Vagina (tissue), 2 donors: ENCODE measurements at regions not wholly inside any gene's neighbourhood (a gene's known extent, or its start where the extent isn't known, plus 50 kb on each side); places are given as distances from the start of the nearest gene placed in this dataset.

ENCODE experiments used
- DNase-seq, 2 donors: peaks; one replicate each; pipeline ENCODE4 v3.0.0-alpha.2; 2017; ENCODE audit errors: extremely low spot score in 2 of 2
- H3K27ac ChIP-seq: fragments of 200-600 bp; sonication (generic); one replicate; pipeline ENCODE4 v1.5.1; 2019
- H3K27me3 ChIP-seq: fragments of 200-600 bp; sonication (generic); one replicate; pipeline ENCODE4 v1.5.1; 2019
- H3K36me3 ChIP-seq, 2 donors: fragments of 200-600 bp; sonication (generic); one replicate each; pipeline ENCODE4 v1.5.1; 2017 to 2019
- H3K4me1 ChIP-seq: fragments of 200-600 bp; sonication (generic); one replicate; pipeline ENCODE4 v1.5.1; 2019
- H3K4me3 ChIP-seq, 2 donors: fragments of 200-600 bp; sonication (generic); 1 replicate in 1 of 2; 2 replicates in 1 of 2; pipeline ENCODE4 v1.5.1; 2016 to 2019
- H3K9me3 ChIP-seq: fragments of 200-600 bp; sonication (generic); one replicate; pipeline ENCODE4 v1.5.1; 2019
- POLR2A ChIP-seq, 2 donors: fragments of 450-650 bp; IDR thresholded peaks; one replicate each; pipeline ENCODE4 v1.6.1; 2017; ENCODE audit warnings: antibody characterized with exemption in 2 of 2, mild to moderate bottlenecking in 2 of 2, moderate library complexity in 2 of 2
- POLR2AphosphoS5 ChIP-seq, 2 donors: sonication (generic); formaldehyde crosslinking; IDR thresholded peaks; one replicate each; pipeline ENCODE4 v1.9.0; 2017; ENCODE audit warnings: antibody characterized with exemption in 2 of 2, mild to moderate bottlenecking in 2 of 2, low read depth in 1 of 2; ENCODE audit not compliant: insufficient read depth in 1 of 2
- intact Hi-C: fragments of 100-400 bp; cut with DNase I; formaldehyde crosslinking; loops from one replicate; pipeline ENCODE4 v1.15.1; 2023
- TF ChIP-seq, protein P1 (sequence below), 3 experiments: fragments of 450-650 bp in 2 of 3; fragments of 200-600 bp in 1 of 3; sonication (generic) in 1 of 3; IDR thresholded peaks; one replicate each; pipeline ENCODE4 v1.5.1; 2017 to 2019; ENCODE audit warnings: antibody characterized with exemption in 3 of 3, mild to moderate bottlenecking in 2 of 3, moderate library complexity in 2 of 3

DNA sequence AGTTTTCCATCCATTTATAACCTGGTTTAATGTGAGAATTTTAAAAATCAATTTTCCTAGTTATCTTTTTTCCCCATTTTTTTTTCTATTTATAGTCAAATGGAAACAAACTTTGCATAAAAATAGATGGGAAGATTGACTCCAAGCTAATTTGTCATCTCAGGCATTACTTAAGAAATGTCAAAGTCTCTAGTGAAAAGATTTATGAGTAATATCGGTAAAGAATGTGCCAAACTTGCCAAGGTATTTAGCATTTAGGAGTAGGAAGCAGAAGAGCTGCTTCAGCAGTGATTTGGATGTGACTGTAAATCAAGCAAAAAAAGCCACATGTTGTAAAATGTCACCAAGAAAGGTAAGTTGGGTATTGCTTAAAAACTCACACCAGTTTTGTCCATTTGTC lies 108.6 kb downstream of the LACC1 start:
- Histone ChIP-seq H3K27me3 (no peaks in the 10 kb centered on the region), H3K9me3 (no peaks in the 10 kb centered on the region), H3K4me1 (no peaks in the 10 kb centered on the region), H3K36me3 (no peaks in the 10 kb centered on the region), H3K27ac (no peak overlapping the region), H3K4me3 (no peak overlapping the region)
- no peak for DNase-seq
- TF ChIP-seq POLR2A (IDR thresholded peaks at IDR 0.05) (no peak), POLR2AphosphoS5 (IDR thresholded peaks at IDR 0.05; ENCODE audit: insufficient read depth in 1 of 2, low read depth in 1 of 2) (no peak)
- TF ChIP-seq, protein P1, sequence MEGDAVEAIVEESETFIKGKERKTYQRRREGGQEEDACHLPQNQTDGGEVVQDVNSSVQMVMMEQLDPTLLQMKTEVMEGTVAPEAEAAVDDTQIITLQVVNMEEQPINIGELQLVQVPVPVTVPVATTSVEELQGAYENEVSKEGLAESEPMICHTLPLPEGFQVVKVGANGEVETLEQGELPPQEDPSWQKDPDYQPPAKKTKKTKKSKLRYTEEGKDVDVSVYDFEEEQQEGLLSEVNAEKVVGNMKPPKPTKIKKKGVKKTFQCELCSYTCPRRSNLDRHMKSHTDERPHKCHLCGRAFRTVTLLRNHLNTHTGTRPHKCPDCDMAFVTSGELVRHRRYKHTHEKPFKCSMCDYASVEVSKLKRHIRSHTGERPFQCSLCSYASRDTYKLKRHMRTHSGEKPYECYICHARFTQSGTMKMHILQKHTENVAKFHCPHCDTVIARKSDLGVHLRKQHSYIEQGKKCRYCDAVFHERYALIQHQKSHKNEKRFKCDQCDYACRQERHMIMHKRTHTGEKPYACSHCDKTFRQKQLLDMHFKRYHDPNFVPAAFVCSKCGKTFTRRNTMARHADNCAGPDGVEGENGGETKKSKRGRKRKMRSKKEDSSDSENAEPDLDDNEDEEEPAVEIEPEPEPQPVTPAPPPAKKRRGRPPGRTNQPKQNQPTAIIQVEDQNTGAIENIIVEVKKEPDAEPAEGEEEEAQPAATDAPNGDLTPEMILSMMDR (IDR thresholded peaks at IDR 0.05), result no peak
- intact Hi-C loops, result no loop called here

DNA sequence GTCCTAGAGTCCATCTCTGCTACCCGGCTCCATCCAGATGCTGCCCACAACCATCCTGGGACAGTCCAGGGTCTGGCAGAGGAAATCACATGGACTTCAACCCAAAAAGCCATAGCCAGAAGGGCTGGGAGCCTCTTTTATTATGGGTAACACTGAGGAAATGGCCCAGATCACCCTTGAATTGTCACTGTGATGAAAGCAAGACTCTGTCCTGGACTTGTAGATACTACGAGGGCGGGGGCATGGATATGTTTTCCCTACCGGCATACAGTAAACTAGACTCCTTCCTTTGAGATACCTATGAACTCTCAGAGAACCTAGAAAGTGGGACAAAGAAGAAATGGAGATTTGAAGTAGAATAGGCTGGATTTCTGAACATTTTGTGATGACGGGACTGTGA lies 110.3 kb downstream of the LACC1 start:
- H3K4me3 ChIP-seq, result no peak overlapping the region
- TF ChIP-seq POLR2A (IDR thresholded peaks at IDR 0.05), result no peak
- DNase-seq, result no peak
- H3K27ac ChIP-seq, result no peak overlapping the region
- no peaks in the 10 kb centered on the region for H3K27me3 ChIP-seq
- H3K36me3 ChIP-seq, result no peaks in the 10 kb centered on the region
- H3K9me3 ChIP-seq, result no peaks in the 10 kb centered on the region
- no peaks in the 10 kb centered on the region for H3K4me1 ChIP-seq
- intact Hi-C loops, result no loop called here

DNA sequence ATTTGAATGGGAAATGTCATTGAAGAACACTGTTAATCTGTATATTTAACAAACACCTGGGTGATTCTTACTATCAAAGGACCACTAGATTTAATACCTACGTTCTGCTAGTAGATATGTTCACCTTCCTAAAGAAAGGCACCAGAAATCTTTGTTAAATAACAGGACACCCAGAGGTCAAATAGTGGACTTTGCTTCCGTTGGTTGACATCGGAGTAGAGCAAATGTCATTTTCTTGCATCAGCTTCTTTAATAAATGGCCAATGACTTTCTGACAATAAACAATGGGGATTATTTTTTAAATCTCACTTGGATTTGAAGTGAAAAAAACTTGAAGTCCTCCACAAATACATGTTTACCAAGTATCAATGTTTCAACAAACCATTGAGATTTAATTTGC lies 111.1 kb downstream of the LACC1 start:
- no peaks in the 10 kb centered on the region for H3K9me3 ChIP-seq
- intact Hi-C loops, result no loop called here

DNA sequence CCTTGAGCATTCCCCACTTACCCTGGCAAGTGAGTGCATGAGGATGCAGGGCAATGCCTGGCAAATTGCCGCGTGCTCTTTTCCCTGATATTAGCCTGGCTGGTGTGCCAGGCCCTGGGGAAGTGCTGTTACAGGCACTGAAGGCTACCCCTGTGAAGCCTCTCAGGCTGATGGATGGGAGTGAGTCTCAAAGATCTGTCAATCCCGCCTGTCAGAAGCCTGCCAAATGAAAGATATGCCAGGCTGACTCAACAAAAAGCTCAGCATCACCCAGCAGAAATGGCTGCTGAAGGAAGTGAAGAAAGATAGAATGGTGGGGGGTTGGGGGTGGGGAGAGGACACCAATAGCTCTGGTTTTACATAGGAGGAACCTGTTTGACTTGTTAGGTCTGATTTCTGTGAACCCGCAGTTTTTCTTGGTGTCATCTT lies 112.1 kb downstream of the LACC1 start:
- TF ChIP-seq POLR2AphosphoS5 (IDR thresholded peaks at IDR 0.05; ENCODE audit: insufficient read depth in 1 of 2, low read depth in 1 of 2) (no peak), POLR2A (IDR thresholded peaks at IDR 0.05) (no peak)
- TF ChIP-seq, protein P1 (IDR thresholded peaks at IDR 0.05), result no peak
- Histone ChIP-seq H3K36me3 (no peaks in the 10 kb centered on the region), H3K27me3 (no peaks in the 10 kb centered on the region), H3K9me3 (no peaks in the 10 kb centered on the region), H3K4me3 (no peak overlapping the region), H3K27ac (no peak overlapping the region), H3K4me1 (no peaks in the 10 kb centered on the region)
- intact Hi-C loops, result no loop called here
- no peak for DNase-seq

More for the DNA sequence above, 111.1 kb downstream of the LACC1 start:
- H3K4me3 ChIP-seq, result no peak overlapping the region
- no peak overlapping the region for H3K27ac ChIP-seq
- H3K4me1 ChIP-seq, result no peaks in the 10 kb centered on the region
- TF ChIP-seq, protein P1 (IDR thresholded peaks at IDR 0.05), result no peak
- TF ChIP-seq POLR2AphosphoS5 (IDR thresholded peaks at IDR 0.05; ENCODE audit: insufficient read depth in 1 of 2, low read depth in 1 of 2), result no peak
- TF ChIP-seq POLR2A (IDR thresholded peaks at IDR 0.05), result no peak
- no peaks in the 10 kb centered on the region for H3K27me3 ChIP-seq
- DNase-seq, result no peak
- no peaks in the 10 kb centered on the region for H3K36me3 ChIP-seq

DNA sequence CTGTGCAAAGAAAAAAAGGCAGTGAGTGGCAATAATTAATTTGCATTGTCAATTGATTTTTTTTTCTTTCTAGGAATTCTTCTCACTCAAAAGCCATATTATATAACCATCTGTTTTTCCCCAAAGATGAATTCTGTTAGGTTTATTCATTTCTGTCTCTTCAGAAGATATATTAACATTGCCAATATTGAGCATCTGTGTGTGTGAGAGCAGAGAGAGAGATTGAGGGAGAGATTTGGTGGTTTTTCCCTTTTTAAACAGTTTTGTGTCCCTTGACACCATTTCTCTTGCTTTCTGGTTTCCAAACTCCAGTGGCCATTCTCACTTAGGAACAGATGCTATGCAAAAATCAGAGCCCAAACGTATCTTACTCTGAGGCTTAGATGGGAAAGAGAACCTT lies 112.5 kb downstream of the LACC1 start:
- intact Hi-C loops, result no loop called here
- Histone ChIP-seq H3K4me1 (no peaks in the 10 kb centered on the region), H3K4me3 (no peak overlapping the region), H3K9me3 (no peaks in the 10 kb centered on the region), H3K27me3 (no peaks in the 10 kb centered on the region), H3K27ac (no peak overlapping the region), H3K36me3 (no peaks in the 10 kb centered on the region)
- DNase-seq, result no peak
- TF ChIP-seq POLR2A (IDR thresholded peaks at IDR 0.05), result no peak
- TF ChIP-seq, protein P1 (IDR thresholded peaks at IDR 0.05), result no peak
- TF ChIP-seq POLR2AphosphoS5 (IDR thresholded peaks at IDR 0.05; ENCODE audit: insufficient read depth in 1 of 2, low read depth in 1 of 2), result no peak
